HG03060 (cell line): ENCODE measurements at regions not wholly inside any gene's neighbourhood (a gene's known extent, or its start where the extent isn't known, plus 50 kb on each side); places are given as distances from the start of the nearest gene placed in this dataset.
"Not testable (repeated sequence)": the region's sequence is repeated elsewhere in the genome, so short reads cannot be mapped to it uniquely, and the experiment has no call there.

Experiments used
- ATAC-seq: cut with Tn5 transposase; IDR thresholded peaks from one replicate; pipeline ENCODE4 v1.9.1; 2021; ENCODE audit warnings: low read depth, moderate number of reproducible peaks; ENCODE audit not compliant: unreplicated experiment

DNA sequence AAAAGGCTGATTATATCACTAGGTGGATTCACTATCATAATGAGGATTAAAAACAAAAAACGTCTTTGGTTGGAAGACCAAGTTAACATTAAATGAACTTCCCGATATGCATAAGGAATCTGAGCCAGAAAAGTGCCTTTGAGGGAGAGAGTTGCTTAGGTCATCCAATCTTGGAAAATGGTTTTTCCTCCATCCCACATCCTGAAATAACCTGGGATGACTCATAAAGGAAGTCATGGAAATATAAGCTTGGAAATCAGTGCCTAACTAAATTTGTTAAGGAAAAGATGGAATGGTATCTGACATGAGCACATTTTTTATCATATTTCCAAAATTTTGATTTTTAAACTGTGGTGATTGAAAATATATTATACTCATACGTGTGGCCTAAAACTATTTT is 66.0 kb downstream of the KBTBD8 start:
- ATAC-seq: no peak

DNA sequence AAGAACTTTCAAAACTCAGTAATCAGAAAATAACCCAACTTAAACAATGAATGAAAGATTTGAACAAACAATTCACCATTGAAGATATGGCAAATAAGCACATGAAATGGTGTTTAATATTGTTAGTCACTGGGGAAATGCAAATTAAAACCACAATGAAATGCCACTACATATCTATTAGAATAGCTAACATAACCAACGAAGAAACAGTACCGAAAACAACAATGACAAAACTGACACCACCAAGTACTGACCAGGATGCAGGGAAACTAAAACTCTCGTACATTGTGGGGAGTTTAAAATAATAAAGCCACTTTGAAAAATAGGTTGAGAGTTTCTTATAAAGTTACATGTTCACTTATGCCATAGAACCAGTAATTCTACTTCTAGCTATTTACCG is 69.1 kb downstream of the KBTBD8 start:
- peak; percentile 78 for ATAC-seq

DNA sequence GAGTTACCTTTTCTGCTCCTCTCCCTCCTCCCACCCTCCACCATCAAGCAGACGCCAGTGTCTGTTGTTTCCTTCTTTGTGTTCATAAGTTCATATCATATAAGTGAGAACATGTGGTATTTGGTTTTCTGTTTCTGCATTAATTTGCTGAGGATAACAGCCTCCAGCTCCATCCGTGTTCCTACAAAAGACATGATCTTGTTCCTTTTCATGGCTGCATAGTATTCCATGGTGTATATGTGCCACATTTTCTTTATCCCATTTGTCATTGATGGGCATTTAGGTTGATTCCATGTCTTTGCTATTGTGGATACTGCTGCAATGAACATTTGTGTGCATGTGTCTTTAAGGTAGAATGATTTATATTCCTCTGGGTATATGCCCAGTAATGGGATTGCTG is 74.5 kb downstream of the KBTBD8 start:
- not testable (repeated sequence) for ATAC-seq

DNA sequence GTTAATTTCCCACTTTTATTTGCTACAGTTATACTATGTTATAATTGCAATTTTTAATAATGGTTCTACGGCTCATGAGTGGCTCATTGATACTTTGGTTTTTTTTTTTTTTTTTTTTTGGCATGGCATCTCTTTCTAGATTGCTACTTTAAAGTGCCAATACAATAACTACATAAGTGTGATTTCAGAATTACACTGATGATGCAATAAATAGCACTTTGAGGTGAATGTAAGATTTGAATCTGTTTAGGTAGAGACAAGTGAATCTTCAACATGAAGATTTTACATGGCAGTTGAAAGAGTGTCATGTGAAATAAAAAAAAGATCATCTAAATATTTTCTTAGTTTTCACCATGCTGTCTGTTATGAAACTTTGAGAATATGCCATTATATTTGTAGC is 75.7 kb downstream of the KBTBD8 start:
- no peak for ATAC-seq

DNA sequence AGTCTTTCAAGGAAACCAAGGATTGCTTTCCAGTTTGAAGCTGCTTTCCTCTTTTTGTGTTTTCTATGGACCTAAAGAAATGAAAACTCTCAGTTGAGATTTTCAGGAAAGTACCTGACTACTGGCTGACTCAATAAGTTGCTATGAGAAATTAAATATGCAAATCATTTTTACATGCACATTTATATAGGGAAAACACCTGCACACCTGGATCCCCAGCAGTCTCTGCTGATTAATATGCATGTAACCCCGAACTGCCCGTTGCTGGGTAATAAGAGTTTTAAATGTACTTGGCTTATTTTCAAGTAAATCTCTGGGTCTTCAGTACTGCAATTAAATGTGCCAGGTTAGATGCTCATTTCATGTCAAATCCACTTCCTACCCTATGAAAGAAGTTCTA is 77.2 kb downstream of the KBTBD8 start:
- ATAC-seq: no peak

DNA sequence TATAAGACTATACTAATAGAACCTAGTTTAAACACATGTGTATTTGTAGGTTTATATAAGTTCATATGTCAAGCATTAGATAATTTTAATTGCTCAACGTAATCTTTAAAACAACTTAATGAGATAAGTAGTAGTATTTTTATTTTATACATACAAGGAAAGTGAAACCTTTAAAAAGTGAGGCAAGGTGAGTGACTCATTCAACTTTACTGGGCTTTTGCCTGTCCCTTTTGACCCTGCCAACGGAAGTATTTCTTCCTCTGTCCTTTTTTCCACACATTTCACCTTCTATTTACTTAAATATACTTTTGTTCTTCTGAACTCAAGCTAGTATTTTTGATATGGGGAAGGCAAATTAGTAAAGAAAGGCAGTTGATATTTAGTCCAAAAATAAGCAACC is 78.5 kb downstream of the KBTBD8 start:
- no peak for ATAC-seq

DNA sequence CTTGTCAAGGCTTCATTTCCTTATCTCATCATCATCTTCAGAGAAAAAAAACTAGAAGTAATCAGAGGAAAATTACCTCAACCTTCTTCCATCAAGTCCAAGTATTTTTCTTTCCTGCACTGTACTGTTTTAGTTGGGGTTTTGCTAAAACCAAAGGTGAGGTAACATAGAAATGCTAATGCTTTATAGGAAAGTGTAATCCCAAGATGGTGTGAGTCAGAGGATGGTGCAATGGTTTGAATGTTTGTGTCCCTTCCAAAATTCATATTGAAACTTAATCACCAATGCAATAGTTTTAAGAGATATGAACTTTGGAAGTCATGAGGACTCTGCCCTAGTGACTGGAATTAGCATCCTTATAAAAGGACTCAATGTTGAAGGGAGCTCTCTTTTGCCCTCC is 79.5 kb downstream of the KBTBD8 start:
- ATAC-seq: no peak

DNA sequence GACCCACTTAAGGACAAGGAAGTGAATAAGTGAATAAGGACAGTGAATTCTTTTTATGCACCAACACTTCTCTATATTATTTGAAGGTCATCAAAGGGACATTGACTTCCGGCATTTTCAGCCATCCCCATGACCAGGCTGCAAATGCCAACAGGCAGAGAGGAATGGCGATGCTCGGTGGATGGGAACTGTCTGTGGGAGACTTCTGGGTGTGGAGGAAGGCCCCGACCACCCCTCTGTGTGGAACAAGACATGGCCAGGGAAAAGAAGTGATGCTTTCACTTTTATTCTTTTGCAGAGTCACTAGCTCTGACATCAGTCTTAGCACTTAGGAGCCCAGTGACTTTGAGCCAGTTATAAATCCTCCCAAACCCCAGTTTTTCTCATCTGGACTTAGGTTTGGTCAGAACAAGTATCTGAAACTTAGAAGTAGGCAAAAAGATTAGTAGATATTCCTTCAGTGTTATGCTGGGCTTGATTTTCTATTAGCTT is 84.5 kb downstream of the KBTBD8 start:
- ATAC-seq: no peak

DNA sequence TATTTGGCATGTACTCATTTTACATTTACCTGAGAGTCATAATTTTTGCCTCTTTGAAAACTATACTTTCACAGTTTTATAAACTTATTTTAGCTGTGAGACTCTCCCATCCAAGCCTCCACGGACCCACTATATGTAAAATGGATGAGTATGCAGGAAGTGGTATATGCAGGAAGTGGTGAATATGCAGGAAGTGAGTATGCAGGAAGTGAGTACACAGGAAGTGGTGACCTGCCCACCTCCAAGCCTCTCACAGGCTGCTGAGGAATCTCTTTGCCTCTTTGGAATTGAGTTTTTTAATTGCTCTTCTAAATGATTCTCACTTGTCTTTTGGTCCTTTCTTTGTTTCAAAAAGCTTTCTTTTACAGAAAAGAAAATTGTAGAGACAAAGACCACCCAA is 85.2 kb downstream of the KBTBD8 start:
- ATAC-seq: peak; percentile 77

DNA sequence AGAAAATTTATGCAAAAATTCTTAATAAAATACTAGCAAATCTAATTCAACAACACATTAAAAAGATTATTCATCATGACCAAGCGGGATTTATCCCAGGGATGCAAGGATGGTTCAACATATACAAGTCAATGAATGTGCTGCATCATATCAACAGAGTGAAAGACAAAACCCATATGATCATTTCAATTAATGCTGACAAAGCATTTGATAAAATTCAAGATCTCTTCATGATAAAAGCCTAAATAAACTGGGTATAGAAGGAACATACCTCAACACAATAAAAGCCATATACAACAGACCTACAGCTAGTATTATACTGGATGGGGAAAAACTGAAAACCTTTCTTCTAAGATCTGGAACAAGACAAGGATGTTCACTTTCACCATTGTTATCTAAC is 89.7 kb downstream of the KBTBD8 start:
- no peak for ATAC-seq

DNA sequence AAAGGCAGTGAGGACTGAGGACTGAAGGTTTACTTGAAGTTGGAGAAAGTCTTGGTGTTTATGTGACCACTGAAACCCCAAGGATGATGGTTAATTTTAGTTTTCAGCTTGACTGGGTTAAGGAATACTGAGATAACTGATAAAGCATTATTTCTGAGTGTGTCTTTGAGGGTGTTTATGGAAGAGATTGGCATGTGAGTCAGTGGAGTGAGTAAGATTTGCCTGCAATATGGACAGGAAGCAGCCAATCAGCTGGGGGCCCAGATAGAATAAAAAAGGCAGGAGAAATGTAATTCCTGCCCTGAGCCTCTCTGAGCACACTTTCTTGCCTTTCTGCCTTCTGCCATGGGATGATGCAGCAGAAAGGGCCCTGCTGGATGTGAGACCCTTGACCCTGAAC is 92.4 kb downstream of the KBTBD8 start:
- ATAC-seq: no peak

DNA sequence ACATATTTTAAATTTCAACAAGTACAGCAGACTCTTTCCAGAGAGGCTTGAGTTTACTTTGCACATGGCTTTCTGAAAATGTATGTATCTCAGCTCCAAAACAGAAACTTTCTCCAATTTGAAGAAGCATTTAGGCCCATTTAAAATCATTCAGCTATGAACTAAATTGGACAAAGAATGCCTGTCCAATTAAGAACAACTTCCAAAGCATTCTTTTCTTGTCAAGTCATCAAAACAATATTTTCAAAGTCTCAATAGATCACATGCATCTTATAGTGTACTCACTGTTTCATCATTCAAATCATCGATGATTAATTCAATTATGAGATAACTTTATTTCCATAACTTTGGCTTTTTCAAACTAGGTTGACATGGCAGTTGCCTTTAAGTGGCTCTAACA is 95.2 kb downstream of the KBTBD8 start:
- ATAC-seq: no peak

DNA sequence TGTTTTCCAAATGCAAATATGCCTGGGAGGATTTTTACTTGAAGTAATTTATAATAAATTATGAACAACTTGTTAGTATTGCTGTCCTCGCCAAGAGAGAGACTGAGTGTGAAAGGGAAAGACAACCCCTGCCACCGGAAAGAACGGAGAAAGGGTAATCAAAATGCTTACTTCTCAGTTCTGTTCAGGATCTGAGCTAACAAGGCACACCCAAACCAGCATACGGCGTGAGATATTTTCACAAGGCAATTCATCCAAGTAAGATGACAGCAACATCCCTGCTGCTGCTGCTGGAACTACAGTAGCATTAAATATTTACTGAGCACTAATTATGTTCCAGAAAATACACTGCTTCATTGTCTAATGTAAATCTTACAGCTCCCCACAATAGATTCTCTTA is 96.1 kb downstream of the KBTBD8 start:
- no peak for ATAC-seq

DNA sequence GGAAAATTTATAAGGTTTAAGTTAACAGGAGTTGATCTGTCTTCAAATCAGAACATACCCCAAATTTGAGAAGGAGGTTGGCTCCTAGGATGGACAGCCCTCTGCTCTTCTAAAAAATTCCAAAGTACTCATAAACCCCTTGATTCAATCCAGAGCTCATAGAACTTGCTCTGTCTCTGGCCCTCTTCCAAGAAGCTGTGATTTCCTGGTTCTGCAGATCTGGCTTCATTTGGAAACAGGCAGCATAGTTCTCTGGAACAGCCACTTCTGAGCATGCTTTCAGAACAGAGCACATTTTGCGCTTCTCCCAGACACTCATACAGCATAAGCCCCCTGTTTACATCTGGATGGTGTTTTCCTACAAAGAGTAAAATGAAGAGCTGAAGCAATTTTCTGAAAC is 96.7 kb downstream of the KBTBD8 start:
- no peak for ATAC-seq

DNA sequence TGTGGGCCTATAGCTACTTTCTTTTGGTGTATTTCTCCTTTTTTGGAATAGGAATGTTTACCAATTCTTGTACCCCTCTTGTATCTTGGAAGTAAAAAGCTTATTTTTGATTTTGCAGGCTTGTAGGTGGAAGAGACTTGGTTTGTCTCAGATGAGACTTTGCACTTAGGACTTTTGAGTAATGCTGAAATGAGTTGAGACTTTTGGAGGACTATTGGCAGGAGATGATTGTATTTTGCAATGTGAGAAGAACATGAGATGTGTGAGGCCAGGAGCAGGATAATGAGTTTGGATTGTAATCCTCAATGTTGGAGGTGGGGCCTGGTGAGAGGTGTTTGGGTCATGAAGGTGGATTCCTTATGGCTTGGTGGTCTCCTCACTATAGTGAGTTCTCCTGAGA is 106.3 kb downstream of the KBTBD8 start:
- ATAC-seq: no peak

DNA sequence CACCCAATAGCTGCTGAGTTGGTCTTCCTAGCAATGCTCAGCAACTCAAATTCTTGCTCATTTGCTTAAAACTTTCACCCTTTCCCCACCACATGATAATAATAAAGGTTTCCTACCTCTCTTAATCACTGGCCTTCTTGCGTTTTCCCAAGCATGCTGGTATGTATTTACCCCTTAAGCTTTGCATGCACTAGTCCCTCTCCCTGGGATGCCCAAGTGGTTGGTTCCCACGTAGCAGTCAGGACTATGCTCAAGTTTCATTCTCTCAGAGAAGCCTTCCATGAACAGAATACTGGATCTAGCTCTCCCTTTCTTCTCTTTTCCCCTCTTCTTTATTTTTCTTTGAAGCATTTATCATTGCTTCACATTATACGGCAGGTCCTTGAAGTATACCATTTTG is 108.8 kb downstream of the KBTBD8 start:
- ATAC-seq: no peak

DNA sequence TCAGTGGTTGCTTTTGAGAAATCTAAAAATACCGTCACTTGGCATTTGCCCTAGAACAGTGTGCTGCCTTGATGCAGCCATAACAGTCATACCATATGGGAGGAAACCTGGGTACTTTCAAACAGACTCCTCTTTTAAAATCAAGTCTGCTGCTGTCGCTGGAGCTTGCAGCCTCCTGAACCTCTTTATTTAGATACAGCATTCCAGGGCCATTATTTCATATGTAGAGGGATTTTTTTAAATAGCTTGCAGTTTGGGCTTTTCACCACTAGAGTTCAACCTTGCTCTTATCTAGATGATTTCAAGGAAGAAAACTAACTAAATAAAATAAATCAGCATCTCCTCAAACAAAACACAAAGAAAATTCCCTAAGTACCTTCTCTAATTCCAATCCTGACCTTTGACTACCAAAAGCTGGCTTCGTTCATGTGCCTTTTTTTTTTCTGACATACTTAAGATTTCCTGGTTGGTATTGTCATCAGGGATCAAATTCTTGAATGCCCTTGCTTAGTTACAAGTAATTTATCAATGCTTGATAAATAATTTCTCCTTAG is 111.6 kb downstream of the KBTBD8 start:
- no peak for ATAC-seq

DNA sequence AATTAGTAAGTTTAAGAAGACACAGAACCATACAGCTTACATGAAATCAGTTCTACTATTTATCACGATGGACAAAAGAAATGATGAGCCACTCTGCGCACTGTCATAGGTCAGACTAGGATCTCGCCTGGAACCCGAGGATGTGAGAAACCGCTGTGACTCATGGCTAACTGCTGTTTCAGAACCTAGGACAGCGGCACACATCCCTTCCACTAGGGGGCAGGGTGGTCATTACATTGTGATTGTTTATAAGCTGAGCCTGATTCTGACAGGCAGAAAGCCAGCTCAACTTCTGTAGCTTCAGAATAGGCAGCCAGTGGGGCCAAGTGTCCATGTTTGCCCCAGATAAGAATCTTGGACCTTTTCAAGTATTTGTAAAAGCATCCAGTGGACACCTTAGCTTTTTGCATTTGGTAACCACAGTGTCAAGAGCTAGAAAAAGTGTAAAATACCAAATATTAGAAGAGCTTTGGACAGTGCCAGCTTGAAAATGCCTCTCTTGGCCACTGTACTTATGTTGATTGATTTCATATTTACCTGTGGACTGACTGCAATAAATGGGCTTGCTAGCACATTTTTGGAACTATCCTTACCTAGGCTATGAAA is 115.8 kb downstream of the KBTBD8 start:
- ATAC-seq: peak; percentile 90

DNA sequence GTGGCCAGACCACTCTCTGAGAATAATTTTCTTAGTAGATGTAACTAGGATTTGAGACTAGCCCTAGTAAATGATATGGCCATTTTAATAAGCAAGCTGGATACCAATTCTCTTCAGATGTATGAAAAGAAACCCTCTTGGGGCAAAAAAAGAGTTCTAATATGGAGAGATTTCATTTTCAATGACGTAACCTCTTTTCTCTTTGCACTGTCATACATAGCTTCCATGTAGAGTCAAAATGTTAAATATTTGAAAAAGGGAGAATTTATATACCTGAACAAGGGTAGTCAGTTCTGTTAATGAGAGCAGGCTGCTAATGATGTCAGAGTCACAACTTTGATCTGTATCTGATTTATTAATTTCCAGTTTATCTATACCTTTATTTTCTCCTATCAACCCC is 120.0 kb downstream of the KBTBD8 start:
- no peak for ATAC-seq

DNA sequence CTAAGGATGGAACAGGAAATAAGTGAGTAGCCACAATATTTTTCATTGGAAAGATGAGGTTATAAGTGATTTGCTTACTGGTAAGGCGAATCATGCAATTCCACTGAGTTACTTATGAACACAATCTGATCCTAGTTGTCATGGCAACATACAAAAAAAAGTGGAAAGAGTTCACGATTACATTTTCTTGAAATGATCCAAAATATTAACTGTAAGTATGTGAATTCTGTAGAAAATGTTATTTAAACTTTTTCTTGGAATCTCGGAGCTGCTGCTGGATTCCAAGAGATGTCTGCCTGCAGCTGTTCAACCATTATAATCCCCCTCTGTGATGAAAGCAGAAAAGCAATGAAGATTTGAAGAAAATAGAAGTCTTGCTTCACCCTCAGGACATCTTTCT is 120.5 kb downstream of the KBTBD8 start:
- no peak for ATAC-seq

DNA sequence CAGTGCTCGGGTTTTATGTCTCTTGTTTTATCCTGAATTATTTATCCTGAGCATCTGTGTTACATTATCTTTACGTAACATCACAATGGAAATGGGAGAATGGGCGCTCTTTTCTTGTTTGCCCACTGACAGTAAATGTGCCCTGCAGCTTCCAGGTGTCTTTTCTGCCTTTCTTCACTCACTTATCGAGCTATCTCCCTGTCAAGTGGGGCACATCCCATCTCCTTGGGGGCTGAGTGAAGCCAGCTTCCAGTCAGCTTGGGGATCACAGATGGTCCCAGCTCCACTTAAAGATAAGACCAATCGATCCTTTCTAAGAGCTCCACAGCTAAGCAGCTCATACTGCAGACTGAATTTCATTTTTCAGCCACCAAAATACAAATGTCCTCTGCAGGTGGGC is 125.8 kb downstream of the KBTBD8 start:
- ATAC-seq: no peak

DNA sequence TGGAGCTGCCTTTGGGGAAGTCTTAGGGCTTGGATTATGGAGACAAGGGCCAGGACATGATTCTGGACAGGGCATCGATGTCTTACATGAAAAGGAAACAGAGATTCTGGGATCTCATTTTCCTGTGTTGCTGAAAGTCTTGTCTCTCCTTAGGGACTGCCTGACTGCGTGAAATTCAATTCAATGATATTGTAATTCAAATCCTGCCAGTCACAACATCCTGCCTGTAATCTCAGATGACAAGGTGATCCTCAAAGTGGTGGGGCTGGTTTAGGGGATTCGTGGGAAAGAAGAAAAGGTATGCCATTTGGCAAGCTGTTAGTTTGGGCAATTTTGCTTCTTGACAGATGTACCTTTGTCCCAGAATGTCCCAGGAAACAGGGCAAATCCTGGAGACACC is 129.1 kb downstream of the KBTBD8 start:
- ATAC-seq: no peak

DNA sequence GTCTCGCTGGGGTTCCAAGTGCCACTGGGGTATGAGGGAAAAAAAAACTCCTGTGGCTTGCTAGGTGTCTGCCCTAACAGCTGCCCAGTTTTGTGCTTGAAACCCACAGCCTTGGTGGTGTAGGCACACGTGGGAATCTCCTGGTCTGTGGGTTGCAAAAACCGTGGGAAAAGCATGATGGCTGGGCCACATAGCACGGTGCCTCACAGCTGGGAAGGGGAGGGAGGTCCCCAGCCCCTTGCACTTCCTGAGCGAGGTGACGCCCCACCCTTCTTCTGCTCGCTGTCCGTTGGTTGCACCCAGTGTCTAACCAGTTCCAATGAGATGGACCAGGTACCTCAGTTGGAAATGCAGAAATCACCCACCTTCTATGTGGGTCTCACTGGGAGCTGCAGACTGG is 144.3 kb downstream of the KBTBD8 start:
- no peak for ATAC-seq
